Activated CD4-positive, alpha-beta T cell treated with anti-CD3 and anti-CD28 coated beads for 36 hours (primary cell): ENCODE measurements at regions not wholly inside any gene's neighbourhood (a gene's known extent, or its start where the extent isn't known, plus 50 kb on each side); places are given as distances from the start of the nearest gene placed in this dataset.

Experiments used
- ATAC-seq: fragments of 200-7000 bp; cut with Tn5 transposase; one replicate; pipeline ENCODE4 v1.10.0; 2021; ENCODE audit warnings: mild to moderate bottlenecking, moderate library complexity
- CTCF ChIA-PET: fragments of 350-600 bp; sonication (Branson Sonifier 250); formaldehyde crosslinking; loops from one replicate; lab custom pipeline; 2021; ENCODE audit warnings: antibody characterized with exemption; lab: Charles Lee
- POLR2A ChIA-PET: fragments of 350-600 bp; sonication (Branson Sonifier 250); formaldehyde crosslinking; loops from one replicate; lab custom pipeline; 2021; ENCODE audit warnings: antibody characterized with exemption, inconsistent platforms; lab: Charles Lee
- DNase-seq: peaks from one replicate; pipeline ENCODE4 v3.0.0-alpha.2; 2020
- H3K27ac Mint-ChIP-seq: one replicate; pipeline ENCODE4 v1.8.0; 2021; ENCODE audit warnings: mixed read lengths
- H3K27me3 Mint-ChIP-seq: one replicate; pipeline ENCODE4 v1.8.0; 2021; ENCODE audit warnings: mixed read lengths
- H3K36me3 Mint-ChIP-seq: one replicate; pipeline ENCODE4 v1.8.0; 2021; ENCODE audit warnings: low read depth, mixed read lengths
- H3K4me1 Mint-ChIP-seq: one replicate; pipeline ENCODE4 v1.8.0; 2021; ENCODE audit warnings: mixed read lengths
- H3K4me3 Mint-ChIP-seq: one replicate; pipeline ENCODE4 v1.8.0; 2021; ENCODE audit warnings: mild to moderate bottlenecking, moderate library complexity, mixed read lengths
- H3K9me3 Mint-ChIP-seq: one replicate; pipeline ENCODE4 v1.8.0; 2021; ENCODE audit warnings: low read depth, mixed read lengths
- intact Hi-C, 2 experiments: fragments of 100-400 bp; cut with DNase I in 1 of 2; cut with micrococcal nuclease in 1 of 2; formaldehyde crosslinking; loops; one replicate each; pipeline versions ENCODE4 v1.14.2 to v1.15.1; 2022 to 2024; cut with DNase I, micrococcal nuclease

GRCh38 chr4:132016703-132017350, 1132.3 kb upstream of the PCDH10 start:
- intact Hi-C loops = no loop called here
- CTCF ChIA-PET = interaction anchor here (0.7 kb wide), 1 partner anchor 698 kb away, joined by 3 read pairs; no protein-coding TSS in a partner anchor

DNA sequence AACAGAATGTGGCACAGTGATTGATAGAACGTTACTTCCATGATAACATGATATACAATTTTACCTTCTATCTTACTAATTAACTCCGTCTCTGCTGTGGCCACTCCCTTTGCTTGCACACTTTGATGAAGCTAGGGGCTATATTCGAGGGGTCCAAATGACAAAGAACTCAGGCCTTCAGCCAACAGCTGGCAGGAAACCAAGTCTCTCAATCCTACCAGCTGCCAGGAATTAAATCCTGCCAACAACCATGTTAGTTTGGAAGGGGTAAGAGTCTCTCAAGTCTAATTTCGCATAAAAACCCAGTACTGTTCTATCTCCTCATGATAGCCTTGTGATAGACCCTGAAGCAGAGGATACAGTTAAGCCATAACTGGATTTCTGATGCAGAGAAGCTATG, 1122.9 kb upstream of the PCDH10 start:
- Mint-ChIP-seq H3K36me3 (no peaks in the 10 kb centered on the region), H3K4me3 (no peak overlapping the region), H3K27me3 (no peaks in the 10 kb centered on the region), H3K9me3 (no peaks in the 10 kb centered on the region), H3K4me1 (no peaks in the 10 kb centered on the region), H3K27ac (no peak overlapping the region)
- CTCF ChIA-PET = no interaction called here
- intact Hi-C loops = no loop called here
- ATAC-seq (no peak), DNase-seq (no peak)
- POLR2A ChIA-PET = no interaction called here

More at GRCh38 chr4:132016703-132017350, 1132.3 kb upstream of the PCDH10 start:
- Mint-ChIP-seq H3K27me3 (no peaks in the 10 kb centered on the region), H3K4me1 (no peaks in the 10 kb centered on the region), H3K9me3 (no peaks in the 10 kb centered on the region), H3K36me3 (no peaks in the 10 kb centered on the region), H3K27ac (no peak overlapping the region), H3K4me3 (no peak overlapping the region)
- ATAC-seq (no peak), DNase-seq (no peak)
- POLR2A ChIA-PET = no interaction called here

- H3K36me3 Mint-ChIP-seq = no peaks in the 10 kb centered on the region
- intact Hi-C loops = no loop called here
- H3K4me3 Mint-ChIP-seq = no peak overlapping the region
- no peaks in the 10 kb centered on the region for H3K27me3 Mint-ChIP-seq
- CTCF ChIA-PET = no interaction called here
- ATAC-seq = no peak
- POLR2A ChIA-PET = no interaction called here
- H3K9me3 Mint-ChIP-seq = no peaks in the 10 kb centered on the region
- no peak overlapping the region for H3K27ac Mint-ChIP-seq
- no peaks in the 10 kb centered on the region for H3K4me1 Mint-ChIP-seq
- DNase-seq = no peak
These were observed 1122.3 kb upstream of the PCDH10 start for GRCh38 chr4:132026816-132027215.

GRCh38 chr4:132056496-132056895, 1092.6 kb upstream of the PCDH10 start:
- no peaks in the 10 kb centered on the region for H3K36me3 Mint-ChIP-seq
- no peaks in the 10 kb centered on the region for H3K27me3 Mint-ChIP-seq
- no peaks in the 10 kb centered on the region for H3K4me1 Mint-ChIP-seq
- intact Hi-C loops = no loop called here
- no peak overlapping the region for H3K4me3 Mint-ChIP-seq
- H3K27ac Mint-ChIP-seq = no peak overlapping the region
- CTCF ChIA-PET = no interaction called here
- peaks cover 5% of the 10 kb centered on the region for H3K9me3 Mint-ChIP-seq
- POLR2A ChIA-PET = no interaction called here
- DNase-seq (no peak), ATAC-seq (no peak)

GRCh38 chr4:132059227-132059626, 1089.9 kb upstream of the PCDH10 start:
- no peak for DNase-seq
- no peak for ATAC-seq
- Mint-ChIP-seq H3K9me3 (peaks cover 5% of the 10 kb centered on the region), H3K4me3 (no peak overlapping the region), H3K36me3 (no peaks in the 10 kb centered on the region), H3K27ac (no peak overlapping the region), H3K27me3 (no peaks in the 10 kb centered on the region), H3K4me1 (no peaks in the 10 kb centered on the region)
- POLR2A ChIA-PET = no interaction called here
- CTCF ChIA-PET = no interaction called here
- intact Hi-C loops = no loop called here

DNA sequence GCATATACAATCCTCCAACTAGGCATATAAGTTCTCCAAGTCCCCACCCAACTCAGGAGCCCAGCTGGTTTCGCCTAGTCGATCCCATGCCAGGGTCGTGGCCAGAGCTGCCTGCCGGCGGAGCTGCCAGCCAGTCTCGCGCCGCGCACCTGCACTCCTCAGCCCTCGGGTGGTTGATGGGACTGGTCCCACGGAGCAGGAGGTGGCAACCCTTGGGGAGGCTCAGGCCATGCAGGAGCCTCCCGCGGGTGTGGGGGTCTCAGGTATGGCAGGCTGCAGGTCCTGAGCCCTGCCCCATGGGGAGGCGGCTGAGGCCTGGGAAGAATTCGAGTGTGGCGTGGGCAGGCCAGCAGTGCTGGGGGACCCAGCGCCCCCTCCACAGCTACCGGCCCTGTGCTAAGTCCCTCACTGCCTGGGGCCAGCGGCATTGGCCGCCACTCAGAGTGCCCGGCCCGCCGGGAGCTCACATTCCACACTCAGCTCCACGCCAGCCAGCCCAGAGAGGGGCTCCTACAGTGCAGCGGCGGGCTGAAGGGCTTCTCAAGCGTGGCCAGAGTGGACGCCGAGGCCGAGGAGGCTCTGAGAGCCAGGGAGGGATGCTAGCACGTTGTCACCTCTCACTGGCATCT, 1086.4 kb upstream of the PCDH10 start:
- no peak overlapping the region for H3K27ac Mint-ChIP-seq
- ChIA-PET CTCF (no interaction called here), POLR2A (no interaction called here)
- no peak overlapping the region for H3K4me3 Mint-ChIP-seq
- ATAC-seq (no peak), DNase-seq (no peak)
- peaks cover 3% of the 10 kb centered on the region for H3K9me3 Mint-ChIP-seq
- H3K27me3 Mint-ChIP-seq = no peaks in the 10 kb centered on the region
- intact Hi-C loops = no loop called here
- H3K4me1 Mint-ChIP-seq = no peaks in the 10 kb centered on the region
- no peaks in the 10 kb centered on the region for H3K36me3 Mint-ChIP-seq

GRCh38 chr4:132063829-132064228, 1085.3 kb upstream of the PCDH10 start:
- no peaks in the 10 kb centered on the region for H3K36me3 Mint-ChIP-seq
- no peaks in the 10 kb centered on the region for H3K9me3 Mint-ChIP-seq

DNA sequence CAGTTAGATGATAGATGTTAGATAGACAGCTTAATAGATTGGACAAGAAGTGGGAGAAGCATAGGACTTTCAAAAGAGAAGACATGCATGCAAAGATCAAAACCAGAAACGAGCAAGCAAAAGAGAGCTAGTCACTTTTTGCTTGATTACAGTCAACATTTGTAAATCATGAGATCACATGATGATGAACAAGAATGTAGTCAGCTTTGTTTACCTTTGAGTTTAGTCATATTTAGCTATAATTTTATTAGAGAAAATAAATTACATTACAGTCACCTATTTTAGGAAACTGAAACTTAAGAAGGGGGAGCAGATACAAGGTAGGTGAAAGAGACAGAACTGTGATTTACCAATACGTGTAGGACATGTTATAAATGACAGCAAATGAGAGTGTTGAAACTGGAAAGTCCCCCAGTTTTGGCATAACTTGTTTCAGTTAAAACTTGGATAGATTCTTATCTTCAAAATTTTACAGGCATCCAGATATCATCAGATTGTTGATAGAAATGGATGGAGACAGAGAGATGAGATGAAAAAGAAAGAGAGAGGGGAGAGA, 1083.1 kb upstream of the PCDH10 start:
- Mint-ChIP-seq H3K4me1 (no peaks in the 10 kb centered on the region), H3K9me3 (no peaks in the 10 kb centered on the region), H3K27me3 (no peaks in the 10 kb centered on the region), H3K27ac (no peak overlapping the region), H3K4me3 (no peak overlapping the region), H3K36me3 (no peaks in the 10 kb centered on the region)
- DNase-seq = no peak
- ChIA-PET POLR2A (no interaction called here), CTCF (interaction anchor here (0.6 to 1.8 kb wide), 3 partner anchors 17 to 209 kb away, joined by 3 read pairs; no protein-coding TSS in a partner anchor)
- intact Hi-C loops = no loop called here
- ATAC-seq = no peak

More at GRCh38 chr4:132063829-132064228, 1085.3 kb upstream of the PCDH10 start:
- H3K4me3 Mint-ChIP-seq = no peak overlapping the region
- H3K27ac Mint-ChIP-seq = no peak overlapping the region
- no peaks in the 10 kb centered on the region for H3K4me1 Mint-ChIP-seq
- ChIA-PET CTCF (no interaction called here), POLR2A (no interaction called here)
- ATAC-seq = no peak
- H3K27me3 Mint-ChIP-seq = no peaks in the 10 kb centered on the region
- intact Hi-C loops = no loop called here
- DNase-seq = no peak

GRCh38 chr4:132071815-132072214, 1077.3 kb upstream of the PCDH10 start:
- POLR2A ChIA-PET = interaction anchor here (0.7 kb wide), 1 partner anchor 402 kb away, joined by 3 read pairs; no protein-coding TSS in a partner anchor
- H3K4me3 Mint-ChIP-seq = no peak overlapping the region
- H3K9me3 Mint-ChIP-seq = no peaks in the 10 kb centered on the region
- no peaks in the 10 kb centered on the region for H3K27me3 Mint-ChIP-seq
- intact Hi-C loops = no loop called here
- H3K36me3 Mint-ChIP-seq = no peaks in the 10 kb centered on the region
- ATAC-seq (no peak), DNase-seq (no peak)
- H3K27ac Mint-ChIP-seq = no peak overlapping the region
- CTCF ChIA-PET = no interaction called here
- no peaks in the 10 kb centered on the region for H3K4me1 Mint-ChIP-seq

DNA sequence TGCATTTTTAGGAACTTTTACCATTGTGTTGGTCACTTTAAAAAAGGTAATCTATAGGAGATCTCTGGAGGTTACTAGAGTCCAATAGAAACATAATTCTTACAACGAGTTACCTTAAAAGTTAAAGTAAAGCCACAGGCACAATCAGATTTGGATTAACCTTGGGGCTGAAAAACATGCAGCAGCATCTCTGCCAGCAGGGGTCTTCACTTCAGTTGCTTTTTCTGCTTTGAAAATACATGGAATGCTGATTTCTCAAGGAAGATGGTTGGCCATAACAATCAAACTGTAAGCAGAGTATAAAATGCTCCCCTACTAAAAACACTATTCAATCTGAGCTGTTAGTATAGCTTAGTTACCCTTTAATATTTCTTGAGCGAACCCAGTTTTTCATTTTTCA, 1072.3 kb upstream of the PCDH10 start:
- H3K9me3 Mint-ChIP-seq = no peaks in the 10 kb centered on the region

DNA sequence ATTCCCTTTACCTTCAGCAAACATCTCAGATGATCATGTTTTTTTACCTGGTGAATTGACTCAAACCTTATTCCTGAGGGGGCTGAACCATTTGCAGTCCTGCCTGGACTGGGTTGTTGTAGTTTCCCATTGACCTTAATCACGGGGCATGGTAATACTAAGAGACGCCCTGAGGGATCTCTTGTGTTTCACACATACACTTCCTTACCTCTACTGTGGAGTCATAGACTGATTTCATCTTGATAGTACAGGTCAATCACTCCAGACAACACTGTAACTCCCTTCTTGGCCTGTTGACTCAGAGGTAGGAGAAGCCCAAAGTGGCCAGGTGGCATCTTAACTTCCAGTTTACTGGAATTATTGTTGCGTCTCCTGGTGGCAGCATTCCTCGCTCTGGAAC, 1064.0 kb upstream of the PCDH10 start:
- ChIA-PET CTCF (no interaction called here), POLR2A (no interaction called here)
- no peak for ATAC-seq
- no peaks in the 10 kb centered on the region for H3K27me3 Mint-ChIP-seq
- no peaks in the 10 kb centered on the region for H3K9me3 Mint-ChIP-seq
- no peaks in the 10 kb centered on the region for H3K36me3 Mint-ChIP-seq
- H3K4me1 Mint-ChIP-seq = no peaks in the 10 kb centered on the region
- intact Hi-C loops = no loop called here
- H3K4me3 Mint-ChIP-seq = no peak overlapping the region
- H3K27ac Mint-ChIP-seq = no peak overlapping the region
- no peak for DNase-seq

More for the DNA sequence above, 1072.3 kb upstream of the PCDH10 start:
- H3K36me3 Mint-ChIP-seq = no peaks in the 10 kb centered on the region
- no peak overlapping the region for H3K4me3 Mint-ChIP-seq
- ATAC-seq (no peak), DNase-seq (no peak)
- no peak overlapping the region for H3K27ac Mint-ChIP-seq
- H3K27me3 Mint-ChIP-seq = no peaks in the 10 kb centered on the region
- no peaks in the 10 kb centered on the region for H3K4me1 Mint-ChIP-seq
- POLR2A ChIA-PET = no interaction called here
- intact Hi-C loops = no loop called here
- CTCF ChIA-PET = no interaction called here

DNA sequence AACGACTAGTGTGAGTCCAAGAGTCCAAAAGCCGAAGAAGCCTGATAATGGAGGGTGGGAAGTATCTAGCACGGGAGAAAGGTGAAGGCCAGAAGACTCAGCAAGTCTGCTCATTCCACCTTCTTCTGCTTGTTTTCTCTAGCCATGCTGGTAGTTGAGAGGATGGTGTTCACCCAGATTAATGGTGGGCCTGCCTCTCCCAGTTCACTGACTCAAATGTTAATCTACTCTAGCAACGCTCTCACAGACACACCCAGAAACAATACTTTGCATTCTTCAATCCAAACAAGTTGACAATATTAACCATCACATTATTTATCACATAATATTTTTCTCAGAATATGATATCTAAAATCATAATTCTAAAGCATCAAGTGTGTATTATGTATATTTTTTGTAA, 1055.1 kb upstream of the PCDH10 start:
- H3K27me3 Mint-ChIP-seq = no peaks in the 10 kb centered on the region
- ATAC-seq (no peak), DNase-seq (no peak)
- H3K4me3 Mint-ChIP-seq = no peak overlapping the region
- H3K27ac Mint-ChIP-seq = no peak overlapping the region
- CTCF ChIA-PET = no interaction called here
- no peaks in the 10 kb centered on the region for H3K4me1 Mint-ChIP-seq
- no peaks in the 10 kb centered on the region for H3K36me3 Mint-ChIP-seq
- H3K9me3 Mint-ChIP-seq = no peaks in the 10 kb centered on the region
- POLR2A ChIA-PET = no interaction called here
- intact Hi-C loops = no loop called here
